ENCODE measurements at regions not wholly inside any gene's neighbourhood (a gene's known extent, or its start where the extent isn't known, plus 50 kb on each side); places are given as distances from the start of the nearest gene placed in this dataset.

DNA sequence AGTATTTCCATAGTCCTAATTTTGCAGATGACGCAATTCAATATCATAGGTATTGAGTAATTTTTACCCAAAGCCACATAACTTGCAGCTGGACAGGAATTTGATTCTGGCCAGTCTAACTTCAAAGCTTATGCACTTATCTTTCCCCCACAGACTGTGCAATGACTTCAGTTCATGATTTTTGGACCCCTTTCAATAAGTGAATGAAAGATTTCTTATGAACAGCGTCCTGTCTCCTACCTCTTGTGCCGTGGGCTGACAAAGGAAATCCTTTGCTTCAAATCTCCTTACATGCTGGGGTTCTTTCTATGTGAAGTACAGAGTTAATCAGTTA is 217.7 kb upstream of the KIRREL3 start:
- Histone ChIP-seq H3K4me3 (no peak overlapping the region), H3K36me3 (no peaks in the 10 kb centered on the region), H3K9me3 (no peaks in the 10 kb centered on the region), H3K27ac (no peak overlapping the region), H3K27me3 (no peaks in the 10 kb centered on the region), H3K4me1 (no peaks in the 10 kb centered on the region)
- intact Hi-C loops (cut with DNase I; ENCODE audit: low total_unique reads) = no loop called here
- TF ChIP-seq, protein P1, sequence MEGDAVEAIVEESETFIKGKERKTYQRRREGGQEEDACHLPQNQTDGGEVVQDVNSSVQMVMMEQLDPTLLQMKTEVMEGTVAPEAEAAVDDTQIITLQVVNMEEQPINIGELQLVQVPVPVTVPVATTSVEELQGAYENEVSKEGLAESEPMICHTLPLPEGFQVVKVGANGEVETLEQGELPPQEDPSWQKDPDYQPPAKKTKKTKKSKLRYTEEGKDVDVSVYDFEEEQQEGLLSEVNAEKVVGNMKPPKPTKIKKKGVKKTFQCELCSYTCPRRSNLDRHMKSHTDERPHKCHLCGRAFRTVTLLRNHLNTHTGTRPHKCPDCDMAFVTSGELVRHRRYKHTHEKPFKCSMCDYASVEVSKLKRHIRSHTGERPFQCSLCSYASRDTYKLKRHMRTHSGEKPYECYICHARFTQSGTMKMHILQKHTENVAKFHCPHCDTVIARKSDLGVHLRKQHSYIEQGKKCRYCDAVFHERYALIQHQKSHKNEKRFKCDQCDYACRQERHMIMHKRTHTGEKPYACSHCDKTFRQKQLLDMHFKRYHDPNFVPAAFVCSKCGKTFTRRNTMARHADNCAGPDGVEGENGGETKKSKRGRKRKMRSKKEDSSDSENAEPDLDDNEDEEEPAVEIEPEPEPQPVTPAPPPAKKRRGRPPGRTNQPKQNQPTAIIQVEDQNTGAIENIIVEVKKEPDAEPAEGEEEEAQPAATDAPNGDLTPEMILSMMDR (IDR thresholded peaks at IDR 0.05) = no peak
- TF ChIP-seq POLR2A (IDR thresholded peaks at IDR 0.05) = no peak
- no peak for DNase-seq

DNA sequence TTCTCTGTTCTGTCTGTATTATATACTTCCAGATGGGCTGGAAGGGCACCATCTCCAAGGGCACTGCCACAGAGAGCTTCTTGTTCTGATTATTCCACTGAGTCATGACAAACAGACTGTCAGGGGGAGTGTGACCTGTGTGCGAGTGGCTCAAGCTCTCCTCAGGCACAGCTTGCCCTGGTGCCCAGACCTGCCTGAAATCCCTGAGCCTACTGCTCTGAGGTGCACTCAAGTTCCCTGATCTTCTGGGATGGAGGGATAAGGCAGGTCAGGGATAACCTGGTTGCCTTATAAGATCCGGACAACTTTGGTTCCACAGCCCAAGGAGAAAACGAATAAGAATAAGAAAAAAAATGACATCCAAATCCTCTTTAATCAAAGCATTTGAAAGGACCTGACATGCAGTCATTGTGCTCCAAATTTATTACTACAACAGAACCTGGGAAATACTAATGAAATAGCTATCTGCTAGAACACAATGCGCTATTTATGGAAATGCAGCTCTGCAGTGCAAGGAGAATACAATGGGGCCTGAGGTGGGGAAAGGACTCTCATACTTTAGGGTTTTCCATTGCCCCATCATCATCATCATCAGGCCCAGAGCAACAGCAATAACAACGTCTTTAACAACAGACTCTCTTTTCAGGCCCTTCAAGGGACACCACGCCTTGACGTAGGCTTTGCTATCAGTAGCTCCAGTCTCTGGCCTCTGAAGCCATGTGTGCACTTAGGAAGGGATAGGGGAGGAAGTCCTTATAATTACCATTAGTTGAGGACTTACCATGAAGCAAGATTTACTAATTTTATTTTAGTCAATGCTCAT is 217.1 kb upstream of the KIRREL3 start:
- Histone ChIP-seq H3K27ac (no peak overlapping the region), H3K4me3 (no peak overlapping the region), H3K4me1 (no peaks in the 10 kb centered on the region), H3K36me3 (no peaks in the 10 kb centered on the region), H3K9me3 (no peaks in the 10 kb centered on the region), H3K27me3 (no peaks in the 10 kb centered on the region)
- TF ChIP-seq, protein P1 (IDR thresholded peaks at IDR 0.05) = no peak
- TF ChIP-seq POLR2A (IDR thresholded peaks at IDR 0.05) = no peak
- no peak for DNase-seq
- intact Hi-C loops (cut with DNase I; ENCODE audit: low total_unique reads) = no loop called here

DNA sequence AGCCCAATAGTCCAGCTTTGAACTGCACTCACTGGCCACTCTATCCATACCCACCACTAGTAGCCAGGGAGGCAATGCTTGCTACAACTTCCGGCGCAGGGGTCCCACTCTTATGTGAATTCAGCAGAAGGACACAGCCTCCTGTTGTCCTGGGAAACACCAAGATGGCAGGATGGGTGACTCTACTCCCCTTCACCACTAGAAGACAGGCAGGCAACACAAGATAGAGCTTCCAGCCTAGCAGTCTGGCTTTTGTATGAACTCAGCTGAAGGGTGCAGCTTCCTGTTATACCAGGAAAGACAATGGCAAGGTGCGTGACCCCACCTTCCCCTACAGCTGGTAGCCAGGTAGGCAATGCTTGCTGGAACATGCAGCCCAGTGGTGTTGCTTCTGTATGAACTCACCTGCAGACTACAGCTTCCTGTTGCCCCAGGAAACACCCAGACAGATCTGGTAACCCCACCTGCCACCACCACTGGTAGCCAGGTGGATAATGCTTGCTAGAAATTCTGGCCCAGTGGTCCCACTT is 205.2 kb upstream of the KIRREL3 start:
- no peaks in the 10 kb centered on the region for H3K36me3 ChIP-seq
- no peaks in the 10 kb centered on the region for H3K4me1 ChIP-seq
- TF ChIP-seq, protein P1 (IDR thresholded peaks at IDR 0.05) = no peak
- no peak for TF ChIP-seq POLR2A (IDR thresholded peaks at IDR 0.05)
- H3K27me3 ChIP-seq = no peaks in the 10 kb centered on the region
- no peak overlapping the region for H3K4me3 ChIP-seq
- no peak overlapping the region for H3K27ac ChIP-seq
- no peaks in the 10 kb centered on the region for H3K9me3 ChIP-seq
- DNase-seq = no peak
- intact Hi-C loops (cut with DNase I; ENCODE audit: low total_unique reads) = no loop called here

DNA sequence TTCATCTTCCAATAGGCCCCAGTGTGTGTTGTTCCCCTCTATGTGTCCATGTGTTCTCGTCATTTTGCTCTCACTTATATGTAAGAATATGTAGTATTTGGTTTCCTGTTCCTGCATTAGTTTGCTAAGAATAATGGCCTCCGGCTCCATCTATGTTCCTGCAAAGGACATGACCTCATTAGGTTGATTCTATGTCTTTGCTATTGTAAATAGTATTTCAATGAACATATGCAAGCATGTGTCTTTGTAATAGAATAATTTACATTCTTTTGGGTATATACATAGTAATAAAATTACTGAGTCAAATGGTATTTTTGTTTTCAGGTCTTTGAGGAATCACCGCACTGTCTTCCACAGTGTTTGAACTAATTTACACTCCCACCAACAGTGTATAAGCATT is 202.9 kb upstream of the KIRREL3 start:
- no peaks in the 10 kb centered on the region for H3K4me1 ChIP-seq
- H3K27me3 ChIP-seq = no peaks in the 10 kb centered on the region
- H3K27ac ChIP-seq = no peak overlapping the region
- H3K36me3 ChIP-seq = no peaks in the 10 kb centered on the region
- DNase-seq = no peak
- TF ChIP-seq, protein P1 (IDR thresholded peaks at IDR 0.05) = no peak
- no peak for TF ChIP-seq POLR2A (IDR thresholded peaks at IDR 0.05)
- no peak overlapping the region for H3K4me3 ChIP-seq
- intact Hi-C loops (cut with DNase I; ENCODE audit: low total_unique reads) = no loop called here
- H3K9me3 ChIP-seq = no peaks in the 10 kb centered on the region

DNA sequence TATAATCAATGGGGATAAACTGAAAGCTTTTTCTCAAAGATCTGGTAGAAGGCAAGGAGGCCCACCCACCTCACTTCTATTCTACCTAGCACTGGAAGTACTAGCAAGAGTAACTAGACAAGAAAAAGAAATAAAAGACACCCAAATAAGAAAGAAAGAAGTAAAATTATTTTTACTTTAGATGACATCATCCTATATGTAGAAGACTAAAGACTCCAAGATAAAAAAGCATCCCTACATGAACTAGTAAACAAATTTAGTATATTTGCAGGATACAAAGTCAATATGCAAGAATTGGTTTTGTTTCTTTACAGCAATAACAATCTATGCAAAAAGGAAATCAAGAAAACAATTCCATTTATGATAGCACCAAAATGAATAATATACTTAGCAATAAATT is 201.5 kb upstream of the KIRREL3 start:
- DNase-seq = no peak
- TF ChIP-seq, protein P1 (IDR thresholded peaks at IDR 0.05) = no peak
- TF ChIP-seq POLR2A (IDR thresholded peaks at IDR 0.05) = no peak
- no peaks in the 10 kb centered on the region for H3K4me1 ChIP-seq
- no peaks in the 10 kb centered on the region for H3K9me3 ChIP-seq
- no peak overlapping the region for H3K4me3 ChIP-seq
- intact Hi-C loops (cut with DNase I; ENCODE audit: low total_unique reads) = no loop called here
- H3K27ac ChIP-seq = no peak overlapping the region
- H3K27me3 ChIP-seq = no peaks in the 10 kb centered on the region
- no peaks in the 10 kb centered on the region for H3K36me3 ChIP-seq

Measured in uterus (tissue), 3 donors.